Epithelial cell of proximal tubule (primary cell): ENCODE measurements at regions not wholly inside any gene's neighbourhood (a gene's known extent, or its start where the extent isn't known, plus 50 kb on each side); places are given as distances from the start of the nearest gene placed in this dataset.

ENCODE experiments used
- DNase-seq: peaks from one replicate; pipeline ENCODE4 v3.0.0-alpha.2; 2011; ENCODE audit warnings: low read depth
- H3K4me3 ChIP-seq: 2 replicates; pipeline ENCODE4 v1.5.1; 2011; ENCODE audit warnings: low read depth, mild to moderate bottlenecking, low read length
- TF ChIP-seq, protein P1 (sequence below): conservative IDR thresholded peaks from 2 replicates; pipeline ENCODE4 v1.5.1; 2012; ENCODE audit warnings: low read depth, mild to moderate bottlenecking, low read length

DNA sequence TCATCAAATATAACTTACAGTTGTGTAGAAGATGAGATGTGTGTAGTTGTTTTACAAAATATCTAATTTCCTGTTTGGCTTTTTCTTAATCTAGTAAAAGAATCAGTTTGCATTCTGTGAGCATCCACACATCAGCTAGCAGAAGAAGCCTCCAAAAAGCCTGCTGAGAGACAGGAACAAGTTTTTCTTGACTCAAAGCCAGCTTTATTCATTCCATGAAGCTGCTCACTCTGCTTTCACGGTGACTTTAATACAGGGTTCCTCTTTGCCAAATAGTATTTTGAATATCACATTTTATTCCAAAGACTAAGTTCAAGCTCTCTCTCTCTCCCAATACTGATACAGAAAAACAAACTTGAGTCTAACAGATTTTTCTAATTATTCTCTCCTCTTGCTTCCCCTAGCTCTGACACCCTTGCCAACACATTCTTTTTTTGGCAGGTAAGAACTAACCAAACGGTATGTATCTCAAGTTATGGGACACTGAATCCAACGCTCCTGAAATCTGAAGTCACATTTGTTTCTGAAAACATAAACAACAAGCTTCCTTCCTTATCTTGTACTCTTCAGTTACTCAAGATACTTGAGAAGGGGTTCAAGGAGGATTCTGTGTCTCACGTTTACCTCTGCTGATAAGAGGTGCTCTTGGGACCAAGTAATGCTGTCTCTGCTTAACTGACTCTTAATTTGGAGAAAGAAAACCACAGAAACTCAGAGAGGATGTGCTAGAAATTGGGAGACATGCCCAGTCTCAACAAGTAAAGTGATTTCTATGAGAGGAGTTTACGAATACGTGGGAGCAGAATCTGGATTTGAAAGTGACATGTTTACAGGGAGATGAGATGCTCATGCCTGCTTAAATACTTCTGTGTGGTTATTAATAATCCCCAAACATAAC lies 184.2 kb upstream of the SPTLC3 start:
- TF ChIP-seq, protein P1, sequence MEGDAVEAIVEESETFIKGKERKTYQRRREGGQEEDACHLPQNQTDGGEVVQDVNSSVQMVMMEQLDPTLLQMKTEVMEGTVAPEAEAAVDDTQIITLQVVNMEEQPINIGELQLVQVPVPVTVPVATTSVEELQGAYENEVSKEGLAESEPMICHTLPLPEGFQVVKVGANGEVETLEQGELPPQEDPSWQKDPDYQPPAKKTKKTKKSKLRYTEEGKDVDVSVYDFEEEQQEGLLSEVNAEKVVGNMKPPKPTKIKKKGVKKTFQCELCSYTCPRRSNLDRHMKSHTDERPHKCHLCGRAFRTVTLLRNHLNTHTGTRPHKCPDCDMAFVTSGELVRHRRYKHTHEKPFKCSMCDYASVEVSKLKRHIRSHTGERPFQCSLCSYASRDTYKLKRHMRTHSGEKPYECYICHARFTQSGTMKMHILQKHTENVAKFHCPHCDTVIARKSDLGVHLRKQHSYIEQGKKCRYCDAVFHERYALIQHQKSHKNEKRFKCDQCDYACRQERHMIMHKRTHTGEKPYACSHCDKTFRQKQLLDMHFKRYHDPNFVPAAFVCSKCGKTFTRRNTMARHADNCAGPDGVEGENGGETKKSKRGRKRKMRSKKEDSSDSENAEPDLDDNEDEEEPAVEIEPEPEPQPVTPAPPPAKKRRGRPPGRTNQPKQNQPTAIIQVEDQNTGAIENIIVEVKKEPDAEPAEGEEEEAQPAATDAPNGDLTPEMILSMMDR: no peak
- DNase-seq: no peak
- no peak overlapping the region for H3K4me3 ChIP-seq

DNA sequence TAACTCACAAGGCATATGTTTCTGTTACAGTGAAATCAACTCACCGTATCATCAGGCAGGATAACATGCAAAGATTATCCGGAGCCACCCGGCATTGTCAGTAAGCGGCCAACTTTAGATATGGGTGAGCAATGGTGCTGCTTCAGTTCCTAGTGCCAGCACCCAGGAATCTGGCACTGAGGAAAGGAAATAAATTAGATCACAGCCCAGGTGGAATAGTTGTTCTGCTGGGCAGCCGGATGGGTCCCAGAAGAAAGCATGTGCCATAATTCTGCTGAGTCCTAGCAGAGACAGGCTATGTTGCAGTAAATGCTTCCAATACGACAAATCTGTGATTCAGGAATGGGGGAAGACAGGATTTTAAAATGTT lies 183.6 kb upstream of the SPTLC3 start:
- no peak for DNase-seq
- TF ChIP-seq, protein P1: no peak

DNA sequence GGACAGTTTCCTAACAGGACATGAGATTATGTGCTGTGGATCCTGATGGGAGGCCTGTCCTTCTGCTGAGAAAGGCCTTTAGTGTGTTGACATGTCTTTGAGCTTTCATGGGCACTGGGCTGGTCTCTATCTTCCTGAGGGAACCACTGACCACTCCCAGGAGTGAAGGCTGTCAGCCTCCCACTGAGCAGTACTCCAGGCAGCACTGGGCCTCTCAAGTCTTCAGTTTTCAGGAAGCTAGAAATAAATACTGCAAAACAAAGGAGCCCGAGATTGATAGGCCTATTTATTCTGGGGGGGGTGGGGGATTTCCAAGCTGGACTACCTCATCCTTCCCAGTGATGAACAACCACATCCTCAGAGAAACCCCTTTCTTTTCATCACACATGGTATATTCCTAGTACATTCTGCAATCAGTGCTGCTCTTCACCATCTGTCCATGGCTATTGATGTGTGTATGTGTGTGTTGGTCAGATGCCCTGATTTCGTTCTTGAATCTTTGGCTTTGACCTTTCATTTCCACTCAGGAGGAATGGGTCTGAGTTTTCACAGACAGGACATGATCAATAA lies 180.9 kb upstream of the SPTLC3 start:
- no peak for DNase-seq
- no peak overlapping the region for H3K4me3 ChIP-seq
- TF ChIP-seq, protein P1: no peak

More for the DNA sequence above, 183.6 kb upstream of the SPTLC3 start:
- H3K4me3 ChIP-seq: no peak overlapping the region

DNA sequence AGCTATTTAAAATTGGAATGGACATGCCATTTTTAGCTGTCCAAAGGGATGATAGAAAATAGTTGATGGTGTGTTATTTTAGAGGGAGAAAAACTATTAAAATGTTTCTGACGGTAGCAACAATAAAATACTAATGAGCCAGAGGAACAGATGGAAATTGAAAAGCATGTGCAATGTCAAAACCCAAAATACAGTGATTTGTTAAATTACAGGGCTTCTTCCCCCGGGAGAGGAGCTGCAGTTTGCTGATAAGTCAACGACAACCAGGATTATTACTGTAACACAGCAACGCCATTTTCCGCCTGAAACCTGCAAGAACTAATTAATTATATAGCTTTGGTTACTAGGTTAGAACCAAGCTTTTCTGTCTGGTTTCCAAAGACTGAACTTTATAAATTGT lies 179.6 kb upstream of the SPTLC3 start:
- TF ChIP-seq, protein P1: no peak
- no peak overlapping the region for H3K4me3 ChIP-seq
- DNase-seq: no peak

DNA sequence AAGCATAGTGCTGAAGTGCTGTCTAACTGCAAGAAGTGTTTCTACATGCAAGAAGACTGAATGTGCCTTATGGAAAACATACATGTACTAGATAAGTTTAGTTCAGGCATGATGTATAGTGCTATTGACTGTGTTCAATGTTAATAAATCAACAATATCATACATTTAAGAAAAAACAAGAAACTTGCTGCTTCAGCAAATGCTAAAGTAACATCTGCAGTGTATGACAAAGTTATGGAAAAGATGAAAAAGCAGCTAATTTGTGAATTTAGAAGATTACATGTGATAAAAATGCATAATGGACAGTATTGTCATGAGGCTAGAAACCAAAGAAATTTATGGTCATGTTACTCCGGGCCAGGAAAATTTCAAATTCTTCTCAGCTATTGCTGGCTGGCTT lies 174.9 kb upstream of the SPTLC3 start:
- no peak for DNase-seq
- H3K4me3 ChIP-seq: no peak overlapping the region
- TF ChIP-seq, protein P1: no peak

DNA sequence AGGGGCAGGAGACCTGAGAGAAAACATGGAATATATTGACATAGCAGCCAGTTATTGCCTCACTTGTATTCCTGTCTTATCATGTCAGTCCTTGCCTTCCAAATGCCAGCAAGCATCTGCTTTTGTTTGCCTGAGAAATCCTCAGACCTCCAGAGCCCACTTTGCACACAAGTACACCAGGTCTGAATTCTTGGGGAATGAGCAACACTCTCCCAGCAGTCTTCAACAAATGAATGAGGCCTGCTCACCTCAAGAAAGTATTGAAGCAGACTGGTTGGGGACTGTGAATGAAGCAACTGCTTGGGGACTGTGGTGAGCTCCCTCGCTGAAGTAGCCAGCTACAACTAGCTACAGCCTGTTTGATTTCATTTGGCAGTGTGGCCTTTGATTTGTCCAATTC lies 172.8 kb upstream of the SPTLC3 start:
- no peak for DNase-seq
- H3K4me3 ChIP-seq: no peak overlapping the region
- TF ChIP-seq, protein P1: no peak
